Smooth muscle cell (in vitro differentiated cells): ENCODE measurements at regions not wholly inside any gene's neighbourhood (a gene's known extent, or its start where the extent isn't known, plus 50 kb on each side); places are given as distances from the start of the nearest gene placed in this dataset.

Experiments
- DNase-seq: peaks from one replicate; lab custom pipeline; 2025; ENCODE audit not compliant: unreplicated experiment; lab: John Stamatoyannopoulos, UW
- H2AFZ ChIP-seq: fragments of 200-600 bp; sonication (generic); 2 replicates; pipeline ENCODE4 v1.6.0; 2016; ENCODE audit warnings: antibody characterized with exemption, low read depth, mild to moderate bottlenecking
- H3F3A ChIP-seq: fragments of 200-600 bp; sonication (generic); 2 replicates; pipeline ENCODE4 v1.6.0; 2017; ENCODE audit warnings: antibody characterized with exemption, low read depth
- H3K27ac ChIP-seq: fragments of 200-600 bp; sonication (generic); 2 replicates; pipeline ENCODE4 v1.5.1; 2016; ENCODE audit warnings: low read depth, mild to moderate bottlenecking
- H3K27me3 ChIP-seq: fragments of 200-600 bp; sonication (generic); 2 replicates; pipeline ENCODE4 v1.6.1; 2016; ENCODE audit warnings: low read depth, mild to moderate bottlenecking
- H3K36me3 ChIP-seq: fragments of 200-600 bp; sonication (generic); 2 replicates; pipeline ENCODE4 v1.5.1; 2016; ENCODE audit warnings: low read depth
- H3K4me1 ChIP-seq: fragments of 200-600 bp; sonication (generic); 2 replicates; pipeline ENCODE4 v1.5.1; 2016; ENCODE audit warnings: low read depth
- H3K4me2 ChIP-seq: fragments of 200-600 bp; sonication (generic); 2 replicates; pipeline ENCODE4 v1.6.0; 2016; ENCODE audit warnings: mild to moderate bottlenecking
- H3K4me3 ChIP-seq: fragments of 200-600 bp; sonication (generic); 2 replicates; pipeline ENCODE4 v1.5.1; 2016; ENCODE audit warnings: mild to moderate bottlenecking
- H3K79me2 ChIP-seq: fragments of 200-600 bp; sonication (generic); 2 replicates; pipeline ENCODE4 v1.6.0; 2016; ENCODE audit warnings: low read depth, mild to moderate bottlenecking
- H3K9ac ChIP-seq: fragments of 200-600 bp; sonication (generic); 2 replicates; pipeline ENCODE4 v1.6.0; 2016; ENCODE audit warnings: low read depth
- H3K9me3 ChIP-seq: fragments of 200-600 bp; sonication (generic); replicated peaks from 2 replicates; pipeline ENCODE4 v1.5.1; 2016; ENCODE audit warnings: low read depth
- H4K20me1 ChIP-seq: fragments of 200-600 bp; sonication (generic); 2 replicates; pipeline ENCODE4 v1.6.0; 2016; ENCODE audit warnings: low read depth
- CTCF ChIP-seq: fragments of 200-600 bp; sonication (generic); IDR thresholded peaks from 2 replicates; pipeline ENCODE4 v1.5.1; 2017; ENCODE audit warnings: borderline replicate concordance, mild to moderate bottlenecking, antibody characterized with exemption; ENCODE audit not compliant: insufficient read depth, poor library complexity, severe bottlenecking
- WGBS: methylation state at CpG from one replicate; pipeline ENCODE4 v1.1.7; 2016; ENCODE audit warnings: low lambda C conversion rate; 5-methylcytosine and 5-hydroxymethylcytosine counted together

- DNase-seq = no peak
- H3K4me2 ChIP-seq = no peak overlapping the region
- H3K4me1 ChIP-seq = peaks cover 15% of the 10 kb centered on the region
- 67% methylated on average over 2 of the region's 2 CpGs for WGBS
- no peak overlapping the region for H2AFZ ChIP-seq
- TF ChIP-seq CTCF = no peak
- no peaks in the 10 kb centered on the region for H3K27me3 ChIP-seq
- H3K79me2 ChIP-seq = no peaks in the 10 kb centered on the region
- H3K36me3 ChIP-seq = no peaks in the 10 kb centered on the region
- no peaks in the 10 kb centered on the region for H4K20me1 ChIP-seq
- H3K9me3 ChIP-seq = no peaks in the 10 kb centered on the region
- H3K27ac ChIP-seq = no peak overlapping the region
- H3K9ac ChIP-seq = no peak overlapping the region
- H3F3A ChIP-seq = no peaks in the 10 kb centered on the region
- no peak overlapping the region for H3K4me3 ChIP-seq
These were observed 586.8 kb upstream of the PITX2 start for GRCh38 chr4:111209706-111210105.

- Histone ChIP-seq H3K4me2 (no peak overlapping the region), H3K4me1 (peaks cover 15% of the 10 kb centered on the region), H3K79me2 (no peaks in the 10 kb centered on the region)
These were observed 587.7 kb upstream of the PITX2 start for GRCh38 chr4:111210595-111210994.

GRCh38 chr4:111213531-111213930 is 590.7 kb upstream of the PITX2 start:
- Histone ChIP-seq H2AFZ (peak overlapping the region; percentile 78), H3K9me3 (no peaks in the 10 kb centered on the region), H3K4me3 (no peak overlapping the region), H3K27me3 (no peaks in the 10 kb centered on the region), H3K9ac (no peak overlapping the region), H4K20me1 (no peaks in the 10 kb centered on the region), H3K27ac (peak overlapping the region; percentile 25), H3K79me2 (no peaks in the 10 kb centered on the region), H3K4me1 (peaks cover 8% of the 10 kb centered on the region), H3K36me3 (no peaks in the 10 kb centered on the region), H3F3A (no peaks in the 10 kb centered on the region), H3K4me2 (peak overlapping the region; percentile 63)
- 27% methylated on average over 4 of the region's 4 CpGs for WGBS
- TF ChIP-seq CTCF = no peak
- no peak for DNase-seq

More at GRCh38 chr4:111210595-111210994, 587.7 kb upstream of the PITX2 start:
- Histone ChIP-seq H3K9me3 (no peaks in the 10 kb centered on the region), H3K36me3 (no peaks in the 10 kb centered on the region), H3K9ac (no peak overlapping the region), H3K27me3 (no peaks in the 10 kb centered on the region), H2AFZ (no peak overlapping the region), H3K4me3 (no peak overlapping the region), H3F3A (no peaks in the 10 kb centered on the region), H3K27ac (no peak overlapping the region), H4K20me1 (no peaks in the 10 kb centered on the region)
- no peak for DNase-seq
- WGBS = 81% methylated on average over 7 of the region's 7 CpGs
- TF ChIP-seq CTCF = no peak

GRCh38 chr4:111214371-111214770 is 591.5 kb upstream of the PITX2 start:
- H3K36me3 ChIP-seq = no peaks in the 10 kb centered on the region
- H3K9ac ChIP-seq = no peak overlapping the region
- H3K27ac ChIP-seq = no peak overlapping the region
- no peak for DNase-seq
- H3K4me2 ChIP-seq = peak overlapping the region; percentile 63
- no peak for TF ChIP-seq CTCF
- no peaks in the 10 kb centered on the region for H3K79me2 ChIP-seq
- WGBS = 74% methylated on average over 1 of the region's 1 CpG
- peaks cover 7% of the 10 kb centered on the region for H3K4me1 ChIP-seq
- H2AFZ ChIP-seq = peak overlapping the region; percentile 78
- H3K27me3 ChIP-seq = no peaks in the 10 kb centered on the region
- no peak overlapping the region for H3K4me3 ChIP-seq
- H3F3A ChIP-seq = no peaks in the 10 kb centered on the region
- no peaks in the 10 kb centered on the region for H4K20me1 ChIP-seq
- no peaks in the 10 kb centered on the region for H3K9me3 ChIP-seq
